Activated CD4-positive, CD25-positive, alpha-beta regulatory T cell treated with anti-CD3 and anti-CD28 coated beads, Interleukin-2, amount 50 U/mL, for 72 hours (primary cell): ENCODE measurements at regions not wholly inside any gene's neighbourhood (a gene's known extent, or its start where the extent isn't known, plus 50 kb on each side); places are given as distances from the start of the nearest gene placed in this dataset.
A peak's percentile ranks its signal among the peaks of the same experiment; 100 is the strongest.
"Not testable (repeated sequence)": the region's sequence is repeated elsewhere in the genome, so short reads cannot be mapped to it uniquely, and the experiment has no call there.

ENCODE experiments used
- DNase-seq: peaks from one replicate; pipeline ENCODE4 v3.0.0; 2021

DNA sequence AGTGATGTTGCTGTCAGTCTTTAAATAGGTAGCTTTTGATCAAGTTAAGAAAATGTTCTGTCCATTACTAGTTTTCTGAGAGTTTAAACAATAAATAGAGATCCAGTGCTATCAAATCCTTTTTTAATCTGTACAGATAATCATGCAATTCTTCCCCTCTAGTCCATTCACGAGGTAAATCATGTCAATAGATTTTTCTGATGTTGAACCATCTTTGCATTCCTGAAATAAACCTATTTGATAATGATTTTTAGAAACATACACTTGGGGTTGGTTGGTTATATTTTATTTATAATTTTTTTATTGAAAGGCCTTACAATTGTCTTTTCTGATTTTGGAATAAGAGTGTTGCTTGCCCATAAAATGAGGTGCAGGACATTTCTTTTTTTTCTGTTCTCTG lies 95.0 kb downstream of the FAM53A start:
- no peak for DNase-seq

DNA sequence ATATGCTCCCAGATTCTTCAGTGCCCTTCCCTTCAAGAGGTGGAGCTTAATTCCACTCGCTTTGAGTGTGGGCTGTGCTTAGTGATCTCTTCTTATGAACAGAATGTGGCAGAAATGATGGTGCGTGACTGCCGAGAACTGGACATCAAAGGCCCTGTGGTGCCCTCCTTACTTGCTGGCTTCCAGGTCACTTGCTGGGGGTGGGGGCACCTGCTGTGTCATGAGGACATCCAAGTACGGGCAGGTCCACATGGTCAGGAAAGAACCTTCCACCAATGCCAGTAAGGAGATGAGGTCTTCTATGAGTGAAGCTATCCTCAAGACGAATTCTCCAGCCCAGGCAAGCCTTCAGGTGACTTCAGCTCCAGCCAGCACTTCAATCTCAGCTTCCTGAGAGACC lies 95.8 kb downstream of the FAM53A start:
- DNase-seq = no peak

DNA sequence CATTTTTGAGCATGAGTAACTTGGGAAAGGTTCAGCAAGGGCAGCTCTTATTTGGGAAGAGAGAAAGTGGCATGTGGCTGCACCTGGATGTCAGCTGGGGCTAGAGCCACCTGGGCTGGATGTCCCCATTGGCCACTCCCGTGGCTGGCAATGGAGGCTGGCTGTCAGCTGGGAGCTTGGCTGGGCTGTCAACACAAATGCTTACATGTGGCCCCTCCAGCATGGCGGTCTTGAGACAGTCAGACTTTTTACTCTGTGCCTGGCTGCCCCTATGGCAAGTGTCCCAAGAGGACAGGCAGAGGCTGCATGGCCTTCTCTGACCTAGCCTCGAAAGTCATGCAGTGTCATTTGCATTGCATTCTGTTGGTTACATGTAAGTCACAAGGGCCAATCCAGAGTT lies 99.6 kb downstream of the FAM53A start:
- DNase-seq = no peak

DNA sequence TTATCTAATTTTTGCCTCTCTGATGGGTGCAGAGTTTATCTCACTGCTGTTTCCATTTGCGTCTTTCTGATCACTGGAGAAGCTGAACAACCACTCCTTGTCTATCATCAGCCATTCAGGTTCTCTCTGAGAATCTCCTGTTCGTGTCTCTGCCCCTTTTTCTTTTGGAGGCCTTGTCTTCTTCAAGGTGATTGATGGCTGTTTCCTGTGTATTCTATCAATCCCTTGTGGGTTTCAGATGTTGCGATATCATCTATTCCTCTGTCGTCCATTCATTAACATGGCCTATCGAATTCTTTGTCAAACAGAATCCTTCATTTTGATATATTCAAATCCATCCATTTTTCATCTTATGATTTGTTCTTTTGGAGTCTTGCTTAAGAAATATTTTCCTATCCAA lies 100.3 kb downstream of the FAM53A start:
- no peak for DNase-seq

DNA sequence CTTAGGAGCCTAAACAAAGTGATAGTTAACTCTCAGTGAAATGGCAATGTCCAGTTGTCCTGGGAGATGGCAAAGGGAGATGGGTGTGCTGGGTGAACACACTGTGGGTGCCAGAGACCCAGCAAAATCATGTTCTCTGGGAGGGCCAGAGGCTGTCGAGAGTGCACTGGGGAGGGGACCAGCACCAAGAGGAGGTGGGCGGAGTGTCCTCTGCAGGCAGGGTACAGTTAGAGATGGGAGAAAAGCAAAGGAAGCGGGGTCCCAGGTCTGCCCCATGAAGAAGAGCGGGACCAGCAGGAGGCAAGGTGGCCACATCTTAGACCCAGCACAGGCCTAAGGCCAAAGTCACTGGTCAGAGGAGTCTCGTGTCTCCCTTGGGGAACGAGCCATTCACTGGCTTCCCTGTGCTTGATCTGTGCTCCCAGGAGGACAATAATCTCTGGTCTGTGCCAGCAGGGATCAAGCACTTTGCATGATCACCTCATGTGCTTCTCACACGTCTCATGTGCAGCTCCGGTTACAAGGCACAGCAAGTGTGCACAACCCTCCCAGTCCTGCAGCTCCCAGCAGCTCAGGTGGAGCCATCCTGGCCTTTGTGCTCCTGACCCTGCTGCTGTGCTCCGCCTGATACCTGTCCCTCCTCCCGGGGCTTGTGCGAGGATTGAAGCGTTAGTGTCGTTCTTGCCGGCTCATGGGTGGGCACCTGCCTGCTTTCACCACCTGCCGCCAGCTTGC lies 100.9 kb downstream of the FAM53A start:
- no peak for DNase-seq

DNA sequence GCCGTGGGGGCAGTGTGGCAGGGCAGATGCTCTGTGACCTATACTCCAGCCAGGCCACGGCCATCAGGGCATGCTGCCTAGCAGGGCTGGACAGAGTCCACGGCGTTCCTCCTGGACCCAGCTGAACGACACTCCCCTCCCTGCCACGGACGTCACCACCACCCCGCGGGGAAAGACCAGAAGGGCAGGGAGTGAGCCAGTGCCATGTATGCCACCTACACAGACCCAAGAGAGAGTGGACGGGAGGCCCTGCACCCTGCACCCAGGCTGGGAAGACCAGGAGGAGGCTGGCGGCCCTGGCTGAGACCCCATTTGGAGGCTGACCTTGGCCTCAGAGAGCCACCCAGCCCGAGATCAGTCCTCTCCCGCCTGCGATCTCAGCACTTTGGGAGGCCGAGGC lies 101.9 kb downstream of the FAM53A start:
- DNase-seq = no peak

DNA sequence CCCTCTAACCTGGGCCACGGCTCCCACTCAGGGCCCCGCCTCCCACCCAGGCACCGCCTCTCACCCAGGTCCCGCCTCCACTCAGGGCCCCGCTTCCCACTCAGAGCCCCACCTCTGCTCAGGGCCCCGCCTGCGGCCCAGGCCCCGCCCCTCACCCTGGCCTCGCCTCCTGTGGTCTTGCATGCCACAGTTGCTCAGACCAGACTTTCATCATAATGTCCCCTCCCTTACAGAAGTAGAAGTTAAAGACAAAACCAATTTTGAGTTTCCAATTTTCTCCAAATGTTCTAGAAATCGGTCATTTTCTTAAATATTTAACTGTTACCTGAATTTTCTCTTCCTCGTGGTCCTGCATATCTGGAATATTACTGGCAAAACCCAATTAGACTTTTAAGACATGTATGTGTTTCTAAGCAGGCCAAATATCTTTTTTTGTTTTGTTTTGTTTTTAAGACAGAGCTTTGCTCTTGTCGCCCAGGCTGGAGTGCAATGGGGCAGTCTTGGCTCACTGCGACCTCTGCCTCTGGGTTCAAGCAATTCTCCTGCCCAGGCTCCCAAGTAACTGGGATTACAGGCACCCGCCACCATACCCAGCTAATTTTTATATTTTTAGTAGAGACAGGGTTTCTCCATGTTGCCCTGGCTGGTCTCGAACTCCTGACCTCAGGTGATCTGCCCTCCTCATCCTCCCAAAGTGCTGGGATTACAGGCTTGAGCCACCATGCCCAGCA lies 102.8 kb downstream of the FAM53A start:
- DNase-seq = peak; percentile 91

DNA sequence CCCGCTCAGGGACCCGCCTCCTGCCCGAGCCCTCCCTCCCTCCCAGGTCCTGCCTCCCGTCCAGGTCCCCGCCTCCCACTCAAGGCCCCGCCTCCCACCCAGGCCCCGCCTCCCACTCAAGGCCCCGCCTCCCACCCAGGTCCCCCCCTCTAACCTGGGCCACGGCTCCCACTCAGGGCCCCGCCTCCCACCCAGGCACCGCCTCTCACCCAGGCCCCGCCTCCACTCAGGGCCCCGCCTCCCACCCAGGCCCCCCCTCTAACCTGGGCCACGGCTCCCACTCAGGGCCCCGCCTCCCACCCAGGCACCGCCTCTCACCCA lies 103.5 kb downstream of the FAM53A start:
- DNase-seq = not testable (repeated sequence)

DNA sequence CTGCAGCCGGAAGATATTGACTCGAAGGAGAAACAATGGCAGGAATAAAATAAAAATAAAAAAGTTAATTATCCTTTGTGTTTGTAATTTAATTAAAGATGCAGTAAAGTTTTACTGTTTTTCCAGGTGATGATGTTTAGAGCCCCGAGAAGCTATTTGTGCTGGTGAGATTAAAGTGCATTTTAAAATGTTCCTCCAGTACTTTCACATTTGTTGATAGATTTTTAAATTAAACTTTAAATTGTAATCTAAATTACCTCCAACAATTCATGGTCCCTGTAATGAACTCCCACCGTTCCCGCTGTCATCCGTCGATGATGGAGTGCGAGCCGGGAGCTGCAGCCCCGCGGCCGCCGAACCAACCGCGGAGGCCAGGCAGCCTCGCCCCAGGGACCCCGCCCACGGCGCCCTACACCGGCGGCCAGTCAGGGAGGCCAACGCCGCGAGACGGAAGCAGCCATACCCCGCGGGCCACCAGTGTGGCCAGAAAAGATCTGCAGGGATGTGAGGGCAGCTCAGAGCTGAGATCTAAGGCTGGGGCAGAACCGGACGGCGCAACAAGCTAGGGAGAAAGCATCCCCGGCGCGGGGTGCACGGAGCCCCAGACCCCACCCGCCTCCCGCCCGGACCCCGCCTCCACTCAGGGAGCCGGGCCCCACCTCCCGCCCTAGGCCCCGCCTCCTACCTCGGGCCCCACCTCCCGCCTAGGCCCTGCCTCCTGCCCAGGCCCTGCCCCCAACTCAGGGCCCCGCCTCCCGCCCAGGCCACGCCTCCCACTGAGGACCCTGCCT lies 104.0 kb downstream of the FAM53A start:
- DNase-seq = peak; percentile 84

DNA sequence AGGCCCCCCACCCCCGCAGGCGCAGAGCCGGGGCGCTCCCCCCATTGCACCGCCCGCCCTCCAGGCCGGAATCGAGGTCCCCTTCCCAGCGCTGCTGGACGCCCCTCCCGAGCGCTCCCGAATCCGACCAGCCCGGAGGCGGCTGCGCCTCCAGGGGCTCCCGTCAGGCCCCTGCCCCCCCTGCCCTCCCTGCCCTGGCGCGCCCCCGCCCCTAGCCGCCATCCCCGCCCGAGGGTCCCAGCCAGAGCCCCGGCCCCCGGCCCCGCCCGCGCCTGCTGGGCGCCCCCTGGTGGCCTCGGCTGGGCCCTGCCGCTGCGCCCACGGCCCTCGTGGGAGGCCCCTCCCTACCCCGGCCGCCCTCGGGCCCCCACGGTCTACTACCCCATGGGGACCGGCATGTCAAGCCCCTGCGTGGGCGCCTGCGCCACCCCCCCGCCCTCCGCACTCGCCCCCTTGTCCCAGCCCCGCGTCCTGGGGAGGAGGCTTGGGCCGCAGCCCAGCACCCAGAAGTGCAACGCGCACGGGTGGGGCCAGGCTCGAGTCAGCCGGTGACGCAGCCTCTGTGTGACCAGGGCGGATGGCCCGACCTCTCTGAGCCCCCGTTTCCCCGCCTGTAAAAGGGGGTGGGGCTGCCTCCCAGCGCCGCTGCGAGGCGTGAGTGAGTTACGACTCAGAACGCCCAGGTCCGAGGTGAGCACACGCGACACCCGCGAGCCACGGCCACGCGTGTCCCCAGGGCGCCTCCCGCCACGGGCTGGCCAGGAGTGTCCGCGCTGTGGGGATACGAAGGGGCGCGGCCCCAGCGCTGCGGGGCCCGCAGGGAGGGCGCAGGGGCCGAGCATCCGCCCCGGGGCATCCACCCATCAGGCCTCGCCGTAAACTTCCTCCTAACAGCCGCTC lies 104.9 kb downstream of the FAM53A start:
- peak; percentile 77 for DNase-seq

DNA sequence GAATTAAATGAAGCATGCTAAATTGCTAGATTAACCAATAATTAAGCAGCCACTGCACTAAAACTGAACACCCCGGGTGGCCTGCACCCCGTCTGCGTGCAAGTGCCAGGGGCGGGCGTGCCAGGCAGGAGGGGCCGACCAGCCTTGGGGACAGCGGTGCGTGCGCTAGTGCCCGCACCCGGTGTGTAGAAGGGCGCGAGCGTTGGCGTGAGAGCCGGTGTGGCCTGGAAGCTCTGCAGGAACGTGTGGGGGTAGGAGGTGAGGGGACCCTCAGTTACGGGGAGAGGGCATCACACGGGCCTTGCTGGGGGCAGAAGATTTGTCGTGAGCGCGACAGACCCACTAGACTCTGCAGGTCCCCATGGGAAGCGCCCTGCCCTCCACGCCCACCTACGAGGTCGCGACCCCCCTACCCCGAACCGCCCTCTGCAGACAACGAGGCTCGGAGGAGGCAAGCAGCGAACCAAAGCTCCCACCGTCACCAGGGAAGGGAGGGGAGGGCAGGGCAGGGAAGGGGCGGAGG lies 105.8 kb downstream of the FAM53A start:
- no peak for DNase-seq

DNA sequence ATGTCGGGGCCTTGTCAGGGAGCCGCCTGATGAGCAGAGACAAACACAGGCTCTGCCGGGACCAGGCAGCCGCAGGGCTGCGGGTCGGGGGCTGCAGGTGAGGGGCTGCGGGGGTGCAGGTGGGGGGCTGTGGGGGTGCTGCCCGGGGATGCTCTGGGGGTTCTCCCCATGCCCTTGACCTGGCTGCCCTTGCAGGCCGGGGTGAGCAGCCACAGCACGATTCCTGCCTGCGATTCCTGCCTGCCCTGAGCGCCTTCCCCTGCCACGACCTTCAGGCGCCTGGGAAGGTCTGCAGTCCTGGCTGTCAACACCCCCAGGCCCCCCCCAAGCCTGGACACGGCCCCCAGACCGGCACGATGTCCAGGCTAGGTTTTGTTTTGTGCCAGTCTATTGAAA lies 106.3 kb downstream of the FAM53A start:
- no peak for DNase-seq

DNA sequence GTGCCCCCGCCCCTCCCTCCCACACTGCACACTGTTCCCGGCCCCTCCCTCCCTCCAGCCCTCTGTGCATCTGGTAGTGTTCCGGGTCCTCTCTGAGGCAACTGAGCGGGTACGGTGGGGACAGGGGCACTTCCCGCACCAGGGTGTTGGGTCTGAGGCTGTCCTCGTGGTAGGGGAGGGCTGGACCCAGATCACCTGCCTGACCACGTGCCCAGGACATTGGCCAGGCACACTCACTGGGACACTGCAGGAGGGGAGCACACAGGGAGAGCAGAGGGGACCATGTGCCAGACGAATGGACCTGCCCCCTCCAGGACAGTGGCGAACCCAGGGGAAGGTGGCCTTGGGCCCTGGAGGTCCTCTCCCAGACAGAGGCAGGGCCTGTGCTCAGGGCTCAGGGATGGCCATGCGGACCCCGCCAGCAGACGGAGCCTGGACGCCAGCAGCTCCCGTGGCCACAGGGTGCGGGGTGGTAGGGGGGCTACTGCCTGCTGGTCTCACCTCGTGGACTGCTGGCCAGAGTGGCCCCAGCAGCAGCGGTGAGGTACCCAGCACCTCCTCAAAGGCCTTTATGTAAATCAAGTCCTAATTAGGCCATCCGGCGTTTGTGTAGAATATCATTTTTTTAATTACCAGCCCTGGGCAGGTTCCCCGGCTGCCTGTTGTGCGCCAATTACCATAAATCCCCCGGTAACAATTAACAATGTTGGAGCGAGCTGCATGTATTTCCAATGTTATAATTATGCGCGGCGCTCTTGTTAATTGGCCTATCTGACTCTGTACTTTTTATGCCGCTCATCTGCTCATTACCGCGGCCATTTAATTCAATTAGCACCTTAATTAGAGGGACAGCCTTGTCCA lies 106.9 kb downstream of the FAM53A start:
- DNase-seq = no peak

DNA sequence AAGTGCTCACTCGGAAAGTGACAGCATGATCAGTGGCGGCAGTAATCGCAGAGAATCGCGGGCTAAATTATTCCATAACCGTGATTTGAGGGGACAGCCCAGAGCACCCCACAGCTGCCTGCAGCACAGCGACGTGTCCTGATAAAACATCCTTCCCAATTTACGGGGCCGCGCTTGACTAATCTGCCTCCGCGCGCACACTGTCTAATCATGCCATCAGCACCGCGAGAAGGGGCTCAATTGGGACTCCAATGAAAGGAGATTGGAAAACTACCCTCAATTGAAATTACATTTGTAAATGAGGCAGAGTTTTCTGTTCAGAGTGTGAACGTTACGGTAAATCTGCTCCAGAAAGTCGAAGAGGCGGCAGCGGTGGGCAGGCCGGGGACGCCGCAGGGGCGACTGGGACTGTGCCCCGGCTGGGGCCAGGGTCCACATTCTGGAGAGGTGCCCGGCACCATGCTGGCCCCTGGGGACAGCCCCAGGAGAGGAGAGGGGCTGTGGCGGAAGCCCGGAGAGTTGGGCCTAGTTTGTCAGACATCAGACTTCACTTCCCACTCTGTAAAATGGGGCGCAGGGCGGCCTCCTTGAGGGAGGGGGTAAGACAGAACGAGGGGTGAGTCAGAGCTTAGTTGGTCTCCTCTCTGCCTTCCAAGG lies 107.7 kb downstream of the FAM53A start:
- no peak for DNase-seq

DNA sequence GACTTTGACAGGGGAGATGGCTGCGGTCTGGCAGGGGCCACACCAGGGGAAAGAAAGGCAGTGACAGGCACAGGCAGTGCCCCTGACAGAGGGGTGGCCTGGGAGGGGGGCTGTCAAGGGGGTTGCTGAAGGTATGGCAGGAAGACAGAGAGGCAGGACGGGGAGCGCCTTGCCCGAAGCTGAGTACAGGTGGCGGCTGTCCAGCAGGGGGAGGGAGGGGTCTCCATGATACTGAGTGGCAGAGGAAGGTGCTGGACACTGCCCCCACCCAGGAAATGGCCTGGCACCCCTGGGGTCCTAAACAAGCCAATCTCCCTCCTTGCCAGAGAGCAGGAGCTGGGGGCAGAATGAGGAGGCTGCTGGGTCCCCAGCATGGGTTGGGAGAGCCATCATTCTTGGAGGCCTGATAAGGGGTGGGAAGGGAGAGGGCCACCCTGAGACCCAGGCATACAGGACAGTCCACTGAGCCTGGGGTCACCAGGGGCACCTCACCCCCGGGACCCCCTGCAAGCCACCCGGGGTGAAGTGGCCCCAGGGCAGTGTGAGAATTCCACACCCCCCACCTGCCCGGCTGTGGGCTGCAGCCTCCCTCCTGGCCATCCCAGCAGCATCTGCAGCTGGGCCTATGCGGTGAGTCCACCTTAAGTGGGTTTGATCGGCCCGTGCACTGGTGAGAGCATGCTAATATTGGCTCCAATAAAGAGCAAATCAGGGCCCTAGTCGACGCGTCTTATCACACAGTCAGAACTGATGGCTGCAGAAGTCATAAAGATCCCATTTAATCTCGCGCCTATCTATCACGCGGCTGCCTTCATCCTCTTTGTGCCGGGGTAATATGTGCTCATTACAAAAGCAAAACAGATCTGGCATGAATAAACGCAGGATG lies 108.5 kb downstream of the FAM53A start:
- DNase-seq = no peak

DNA sequence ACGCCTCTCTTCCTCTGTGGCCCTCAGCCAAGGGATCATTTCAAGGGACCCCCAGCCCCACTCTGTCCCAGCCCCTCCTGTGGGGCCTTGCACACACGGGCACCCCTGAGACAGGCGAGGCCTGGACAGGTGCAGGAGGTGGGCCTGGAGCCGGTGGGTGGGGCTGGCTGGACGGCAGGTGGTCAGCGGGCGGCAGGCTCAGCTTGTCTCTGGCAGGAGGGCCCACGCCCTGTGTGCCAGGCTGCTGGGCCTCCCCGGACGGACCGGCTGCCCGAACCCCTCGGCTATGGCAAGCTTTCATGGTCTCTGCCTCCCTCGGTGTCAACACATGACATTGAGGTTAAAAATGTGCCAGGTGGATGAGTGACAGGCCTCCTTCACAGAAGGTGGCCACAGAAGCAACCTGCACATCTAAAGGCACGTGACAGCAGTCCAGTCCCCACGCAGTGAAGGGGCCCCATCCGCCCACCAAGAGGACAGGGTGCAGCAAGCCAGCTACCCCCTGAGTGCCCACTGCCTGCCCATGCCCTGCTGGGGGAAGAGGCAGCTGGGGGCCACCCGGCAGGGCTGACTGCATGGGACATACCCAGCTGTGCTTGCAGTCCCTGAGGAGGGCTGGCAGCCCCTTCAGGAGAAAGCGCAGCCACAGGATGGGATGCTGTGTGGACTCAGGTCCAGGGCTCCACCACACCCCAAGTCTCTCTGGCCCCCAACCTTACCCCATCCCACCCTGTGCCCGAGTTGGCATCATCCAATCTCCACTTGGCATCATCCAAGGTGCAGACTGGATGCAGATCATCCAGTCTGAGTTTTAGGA lies 109.3 kb downstream of the FAM53A start:
- DNase-seq = no peak

DNA sequence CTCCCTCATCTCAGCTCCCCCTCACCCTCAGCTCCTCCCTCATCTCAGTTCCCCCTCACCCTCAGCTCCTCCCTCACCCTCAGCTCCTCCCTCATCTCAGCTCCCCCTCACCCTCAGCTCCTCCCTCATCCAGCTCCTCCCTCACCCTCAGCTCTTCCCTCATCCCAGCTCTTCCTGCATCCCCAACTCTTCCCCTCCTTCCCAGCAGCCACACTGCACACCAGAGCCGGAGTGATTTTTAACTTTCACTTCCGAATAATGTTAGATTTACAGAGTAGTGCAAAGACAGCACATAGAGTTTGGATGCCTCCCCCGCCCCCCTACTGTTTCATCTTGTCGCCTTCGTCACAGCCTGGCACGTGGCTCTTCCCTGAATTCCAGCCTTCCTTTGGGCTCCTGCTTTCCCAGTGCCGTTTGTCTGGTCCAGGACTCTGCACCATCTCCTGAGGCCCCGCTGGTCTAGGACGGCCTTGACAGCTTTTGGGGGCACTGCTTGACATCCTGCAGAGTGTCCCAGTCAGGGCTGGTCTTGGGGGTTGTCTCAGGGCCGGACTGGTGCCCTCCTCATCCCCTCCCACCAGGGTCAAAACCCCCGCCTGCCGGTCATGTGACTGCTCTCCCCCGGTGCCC lies 110.2 kb downstream of the FAM53A start:
- no peak for DNase-seq

DNA sequence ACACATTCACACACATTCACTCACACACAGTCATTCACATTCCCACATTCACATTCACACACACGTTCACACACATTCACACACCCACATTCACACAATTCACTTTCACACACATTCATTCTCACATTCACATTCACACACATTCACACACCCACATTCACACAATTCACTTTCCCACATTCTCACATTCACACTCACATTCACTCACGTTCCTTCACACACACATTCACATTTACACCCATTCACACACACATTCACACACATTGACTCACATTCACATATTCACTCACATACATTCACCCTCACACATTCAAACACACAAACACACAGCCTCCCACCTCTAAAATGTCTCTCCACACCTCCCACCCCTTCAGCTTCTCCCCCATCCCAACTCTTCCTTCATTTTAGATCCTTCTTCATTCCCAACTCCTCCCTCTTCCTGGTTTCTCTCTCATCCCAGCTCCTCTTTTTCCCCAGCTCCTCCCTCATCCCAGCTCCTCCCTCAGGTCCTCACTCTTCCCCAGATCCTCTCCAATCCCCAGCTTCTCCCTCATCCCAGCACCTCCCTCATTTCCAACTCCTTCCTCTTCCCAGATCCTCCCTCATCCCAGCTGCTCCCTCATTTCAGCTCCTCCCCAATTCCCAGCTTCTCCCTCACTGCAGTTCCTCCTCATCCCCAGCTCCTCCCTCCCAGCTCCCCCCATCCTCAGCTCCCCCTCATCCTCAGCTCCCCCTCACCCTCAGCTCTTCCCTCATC lies 111.0 kb downstream of the FAM53A start:
- no peak for DNase-seq
